ENCODE measurements at regions not wholly inside any gene's neighbourhood (a gene's known extent, or its start where the extent isn't known, plus 50 kb on each side); places are given as distances from the start of the nearest gene placed in this dataset.

DNA sequence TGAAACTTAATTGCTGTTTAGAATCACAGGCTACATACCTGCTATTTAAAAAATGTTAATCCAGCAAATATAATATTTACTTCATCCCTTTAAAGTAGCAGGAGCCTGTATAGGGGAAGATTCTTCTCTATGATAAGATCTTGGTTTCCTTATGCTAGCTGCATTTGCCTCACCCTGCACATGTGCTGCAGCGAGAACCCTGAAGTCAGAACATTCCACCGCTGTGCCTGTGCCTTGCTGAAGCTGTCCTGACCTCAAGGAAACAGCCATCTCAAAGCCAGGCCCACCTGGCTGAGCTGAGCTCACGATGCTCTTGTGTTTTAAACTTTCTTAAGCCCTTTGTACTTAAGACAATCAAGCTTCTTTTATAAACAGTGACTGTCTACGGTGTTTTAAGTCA is 355.0 kb upstream of the PCDH20 start:
- H3K9me3 ChIP-seq: no peaks in the 10 kb centered on the region
- no peak overlapping the region for H3K4me3 ChIP-seq
- no peaks in the 10 kb centered on the region for H3K36me3 ChIP-seq
- no peak overlapping the region for H3K27ac ChIP-seq
- TF ChIP-seq, protein P1, sequence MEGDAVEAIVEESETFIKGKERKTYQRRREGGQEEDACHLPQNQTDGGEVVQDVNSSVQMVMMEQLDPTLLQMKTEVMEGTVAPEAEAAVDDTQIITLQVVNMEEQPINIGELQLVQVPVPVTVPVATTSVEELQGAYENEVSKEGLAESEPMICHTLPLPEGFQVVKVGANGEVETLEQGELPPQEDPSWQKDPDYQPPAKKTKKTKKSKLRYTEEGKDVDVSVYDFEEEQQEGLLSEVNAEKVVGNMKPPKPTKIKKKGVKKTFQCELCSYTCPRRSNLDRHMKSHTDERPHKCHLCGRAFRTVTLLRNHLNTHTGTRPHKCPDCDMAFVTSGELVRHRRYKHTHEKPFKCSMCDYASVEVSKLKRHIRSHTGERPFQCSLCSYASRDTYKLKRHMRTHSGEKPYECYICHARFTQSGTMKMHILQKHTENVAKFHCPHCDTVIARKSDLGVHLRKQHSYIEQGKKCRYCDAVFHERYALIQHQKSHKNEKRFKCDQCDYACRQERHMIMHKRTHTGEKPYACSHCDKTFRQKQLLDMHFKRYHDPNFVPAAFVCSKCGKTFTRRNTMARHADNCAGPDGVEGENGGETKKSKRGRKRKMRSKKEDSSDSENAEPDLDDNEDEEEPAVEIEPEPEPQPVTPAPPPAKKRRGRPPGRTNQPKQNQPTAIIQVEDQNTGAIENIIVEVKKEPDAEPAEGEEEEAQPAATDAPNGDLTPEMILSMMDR (IDR thresholded peaks at IDR 0.05): no peak
- no peaks in the 10 kb centered on the region for H3K4me1 ChIP-seq
- H3K9ac ChIP-seq (ENCODE audit: low read depth in 2 of 2, low read length in 2 of 2): no peak overlapping the region
- no peaks in the 10 kb centered on the region for H3K27me3 ChIP-seq
- intact Hi-C loops (cut with DNase I): no loop called here
- DNase-seq: no peak

- intact Hi-C loops (cut with DNase I): no loop called here
Observed at GRCh38 chr13:61768175-61768574, 352.5 kb upstream of the PCDH20 start.

GRCh38 chr13:61766667-61767058 is 351.0 kb upstream of the PCDH20 start:
- no peak overlapping the region for H3K27ac ChIP-seq
- H3K27me3 ChIP-seq: no peaks in the 10 kb centered on the region
- no peaks in the 10 kb centered on the region for H3K4me1 ChIP-seq
- no peak overlapping the region for H3K4me3 ChIP-seq
- H3K9me3 ChIP-seq: no peaks in the 10 kb centered on the region
- intact Hi-C loops (cut with DNase I): no loop called here
- DNase-seq: no peak
- TF ChIP-seq, protein P1 (IDR thresholded peaks at IDR 0.05): no peak
- no peak overlapping the region for H3K9ac ChIP-seq (ENCODE audit: low read depth in 2 of 2, low read length in 2 of 2)
- no peaks in the 10 kb centered on the region for H3K36me3 ChIP-seq

More at GRCh38 chr13:61768175-61768574, 352.5 kb upstream of the PCDH20 start:
- H3K4me1 ChIP-seq: no peaks in the 10 kb centered on the region
- no peak overlapping the region for H3K4me3 ChIP-seq
- no peaks in the 10 kb centered on the region for H3K36me3 ChIP-seq
- no peaks in the 10 kb centered on the region for H3K27me3 ChIP-seq
- no peak overlapping the region for H3K9ac ChIP-seq (ENCODE audit: low read depth in 2 of 2, low read length in 2 of 2)
- no peaks in the 10 kb centered on the region for H3K9me3 ChIP-seq
- H3K27ac ChIP-seq: no peak overlapping the region
- TF ChIP-seq, protein P1 (IDR thresholded peaks at IDR 0.05): no peak
- DNase-seq: no peak

DNA sequence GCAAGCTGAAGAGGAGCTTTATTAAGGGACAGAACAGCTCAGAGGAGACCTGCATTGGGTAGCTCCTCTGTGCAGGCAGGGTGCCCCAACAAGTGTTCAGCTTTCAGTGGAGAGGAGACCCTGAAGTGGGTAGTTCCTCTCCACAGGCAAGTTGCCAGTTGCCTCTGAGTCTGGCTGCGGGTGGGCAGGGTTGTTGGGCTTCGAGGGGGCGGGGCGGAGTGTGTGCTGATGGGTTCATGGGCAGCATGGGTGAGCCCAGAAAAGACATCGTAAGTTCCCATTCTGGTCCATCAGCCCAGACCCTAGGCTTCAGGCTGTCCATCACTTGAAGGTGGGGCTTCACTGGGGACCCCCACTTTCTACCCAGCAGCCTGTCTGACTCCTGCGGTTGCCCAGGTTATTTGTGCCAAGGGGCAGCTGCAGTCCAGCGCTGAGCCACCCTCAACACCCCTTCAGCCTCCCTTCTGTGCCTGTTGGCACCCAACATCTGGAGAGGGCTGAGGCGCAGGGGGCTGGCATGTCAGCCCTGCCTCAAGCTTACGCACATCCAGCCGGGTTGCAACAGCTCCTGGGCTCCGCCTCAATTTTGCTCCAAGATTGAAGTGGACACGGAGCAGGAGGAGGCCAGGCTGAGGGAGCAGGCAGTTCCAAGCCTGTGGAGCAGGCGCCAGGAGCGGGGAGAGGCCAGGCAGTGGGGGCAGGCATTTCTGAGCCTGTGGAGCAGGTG is 350.5 kb upstream of the PCDH20 start:
- H3K9me3 ChIP-seq: no peaks in the 10 kb centered on the region

GRCh38 chr13:61765181-61765742 is 349.6 kb upstream of the PCDH20 start:
- Histone ChIP-seq H3K27ac (no peak overlapping the region), H3K9ac (ENCODE audit: low read depth in 2 of 2, low read length in 2 of 2) (no peak overlapping the region), H3K27me3 (no peaks in the 10 kb centered on the region), H3K4me1 (no peaks in the 10 kb centered on the region), H3K4me3 (no peak overlapping the region), H3K9me3 (no peaks in the 10 kb centered on the region), H3K36me3 (no peaks in the 10 kb centered on the region)
- intact Hi-C loops (cut with DNase I): no loop called here
- no peak for DNase-seq
- TF ChIP-seq, protein P1 (IDR thresholded peaks at IDR 0.05): no peak

More for the DNA sequence above, 350.5 kb upstream of the PCDH20 start:
- H3K9ac ChIP-seq (ENCODE audit: low read depth in 2 of 2, low read length in 2 of 2): no peak overlapping the region
- intact Hi-C loops (cut with DNase I): no loop called here
- no peaks in the 10 kb centered on the region for H3K27me3 ChIP-seq
- no peak for DNase-seq
- no peak overlapping the region for H3K4me3 ChIP-seq
- TF ChIP-seq, protein P1 (IDR thresholded peaks at IDR 0.05): no peak
- no peaks in the 10 kb centered on the region for H3K4me1 ChIP-seq
- H3K27ac ChIP-seq: no peak overlapping the region
- H3K36me3 ChIP-seq: no peaks in the 10 kb centered on the region

Data from colonic mucosa (tissue), 4 donors.